NCI-H345 treated with DMSO at 0.1 percent for 48 hours (cell line): ENCODE measurements at regions not wholly inside any gene's neighbourhood (a gene's known extent, or its start where the extent isn't known, plus 50 kb on each side); places are given as distances from the start of the nearest gene placed in this dataset.

Source experiments
- DNase-seq: peaks from one replicate; lab custom pipeline; 2025; ENCODE audit not compliant: unreplicated experiment; lab: John Stamatoyannopoulos, UW

DNA sequence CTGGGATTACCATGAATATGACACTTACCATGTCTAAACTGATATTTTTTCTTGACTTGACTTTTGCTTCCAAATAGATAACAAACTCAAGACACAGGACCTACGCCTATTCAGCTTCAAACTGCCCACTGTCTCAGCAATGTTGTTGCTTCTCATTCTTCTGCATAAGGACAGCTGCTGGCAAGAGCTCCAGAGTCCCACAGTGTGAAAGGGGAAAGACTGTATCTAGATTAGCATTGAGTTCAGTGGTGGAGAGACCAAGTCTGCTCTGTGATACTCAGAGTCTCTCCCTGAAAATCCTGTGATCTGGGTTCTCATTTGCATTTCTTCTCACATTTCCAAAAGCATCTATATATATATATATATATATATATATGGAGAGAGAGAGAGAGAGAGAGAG is 247.9 kb upstream of the NT5C1B start:
- DNase-seq, result no peak

DNA sequence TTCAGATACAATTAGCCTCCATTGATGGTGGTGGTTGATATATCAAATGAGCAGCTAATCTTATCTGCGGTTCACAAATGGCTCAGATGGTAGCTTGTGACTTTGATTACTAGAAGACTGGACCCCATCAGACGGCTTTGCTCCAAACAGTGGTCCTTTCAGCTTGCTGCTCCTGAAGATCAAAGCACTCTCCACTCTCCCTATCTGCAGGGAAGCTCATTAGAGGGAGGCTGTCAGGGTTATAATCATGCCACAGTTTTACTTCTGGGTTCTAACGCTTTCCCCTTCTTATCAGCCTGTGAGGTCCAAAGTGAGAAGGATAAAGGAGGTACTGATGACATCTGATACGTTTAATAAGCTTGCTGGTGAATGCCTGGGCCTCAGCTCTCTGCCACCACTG is 247.1 kb upstream of the NT5C1B start:
- DNase-seq, result no peak

DNA sequence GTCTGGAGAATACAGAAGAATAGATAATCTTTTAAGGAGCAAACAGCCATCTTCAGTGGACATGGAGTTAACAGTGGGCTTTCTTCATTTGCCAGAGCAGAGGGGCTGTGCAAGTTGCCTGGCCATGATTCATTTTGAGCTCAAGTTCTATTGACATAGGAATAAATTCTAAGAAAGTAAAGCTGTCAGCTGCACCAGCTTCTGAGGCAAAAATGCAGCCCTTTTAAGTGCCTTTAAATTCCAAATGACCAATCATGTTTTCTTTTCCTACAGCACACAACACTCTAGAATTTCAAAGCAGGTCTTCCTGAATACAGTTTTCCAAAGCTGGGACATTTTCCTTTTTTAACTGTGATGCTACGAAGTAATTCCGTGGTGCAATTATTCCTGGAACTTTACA is 246.4 kb upstream of the NT5C1B start:
- DNase-seq, result no peak

DNA sequence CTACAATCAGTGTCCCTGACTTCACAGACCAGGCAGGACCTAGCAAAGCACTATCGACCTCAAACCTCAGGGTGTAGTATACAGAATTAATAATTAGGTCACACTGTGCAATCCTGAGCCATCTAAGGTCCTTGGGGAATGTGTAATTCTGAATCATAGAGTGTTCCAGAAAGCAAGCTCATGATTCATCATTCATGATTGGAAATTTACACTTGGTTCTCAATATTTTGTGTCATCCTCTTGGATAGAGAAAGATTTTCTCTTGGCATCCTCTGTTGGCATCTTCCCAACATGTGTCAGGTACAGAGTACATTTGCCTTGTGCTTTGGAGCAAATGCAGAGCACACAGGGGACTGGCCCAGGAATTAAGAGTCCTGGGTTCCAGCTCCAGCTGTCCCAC is 245.0 kb upstream of the NT5C1B start:
- DNase-seq, result no peak

DNA sequence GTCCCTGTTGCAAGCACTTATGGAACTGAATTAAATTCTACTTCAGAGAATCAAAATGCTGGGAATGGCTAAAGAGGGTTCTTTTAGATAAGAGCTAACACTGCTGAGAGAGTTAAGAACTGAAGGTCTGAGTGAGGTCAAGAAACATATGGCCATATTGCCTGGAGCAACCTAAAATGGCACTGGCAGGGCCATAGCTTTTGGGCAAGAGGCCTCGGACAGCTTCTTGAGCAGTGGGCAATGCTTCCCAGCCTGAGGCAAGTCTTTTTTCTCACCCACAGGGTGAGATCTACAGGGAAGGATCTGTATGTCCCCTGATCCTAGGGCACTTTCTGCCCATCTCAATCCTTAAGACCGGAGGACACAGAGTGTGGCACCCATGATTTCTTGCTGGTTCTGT is 244.6 kb upstream of the NT5C1B start:
- no peak for DNase-seq

DNA sequence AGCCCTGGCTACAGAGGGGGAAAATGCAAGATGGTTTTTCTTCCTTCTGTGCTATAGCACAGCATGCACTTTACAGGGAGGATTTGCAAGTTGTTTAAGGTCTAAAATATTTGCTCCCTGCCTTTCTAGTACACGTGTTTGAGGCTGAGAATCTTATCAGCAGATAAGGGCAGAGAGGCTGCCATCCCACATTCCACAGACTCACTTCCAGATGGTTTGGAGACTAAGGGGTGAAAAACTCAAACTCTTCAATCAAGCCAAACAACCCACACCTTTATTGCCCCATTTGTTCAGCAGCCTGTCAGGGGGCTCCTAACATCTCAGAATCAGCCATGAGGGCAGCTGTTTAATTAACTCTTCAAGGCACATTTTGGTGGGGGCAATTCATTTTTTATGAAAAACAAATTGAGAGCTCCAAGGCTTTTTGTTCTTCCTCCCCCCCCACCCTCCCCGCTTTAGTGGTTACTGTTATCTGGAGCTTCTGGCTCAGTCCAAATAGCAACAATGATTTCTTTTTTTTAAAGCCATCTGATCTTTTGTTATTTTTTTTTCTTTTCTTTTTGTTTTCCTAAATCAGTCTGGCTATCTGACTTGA is 242.6 kb upstream of the NT5C1B start:
- no peak for DNase-seq

DNA sequence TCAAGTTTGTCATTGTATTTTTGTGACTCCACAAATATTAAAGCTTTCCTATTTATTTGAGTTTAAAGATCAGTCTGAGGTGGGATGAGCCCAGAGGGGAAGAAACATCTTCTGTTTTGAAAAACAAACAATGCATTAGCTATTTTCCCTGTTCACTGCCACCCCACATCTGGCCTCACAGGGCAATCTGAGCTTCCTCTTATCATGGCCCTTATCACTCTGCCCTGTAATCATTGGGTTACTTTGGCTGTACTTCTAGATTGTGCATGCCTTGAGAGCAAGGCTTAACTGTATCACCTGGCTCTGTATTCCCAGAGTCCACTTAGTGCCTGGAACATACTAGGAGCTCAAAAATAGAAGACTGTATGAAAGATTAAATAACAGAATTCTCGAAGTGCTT is 241.6 kb upstream of the NT5C1B start:
- no peak for DNase-seq

DNA sequence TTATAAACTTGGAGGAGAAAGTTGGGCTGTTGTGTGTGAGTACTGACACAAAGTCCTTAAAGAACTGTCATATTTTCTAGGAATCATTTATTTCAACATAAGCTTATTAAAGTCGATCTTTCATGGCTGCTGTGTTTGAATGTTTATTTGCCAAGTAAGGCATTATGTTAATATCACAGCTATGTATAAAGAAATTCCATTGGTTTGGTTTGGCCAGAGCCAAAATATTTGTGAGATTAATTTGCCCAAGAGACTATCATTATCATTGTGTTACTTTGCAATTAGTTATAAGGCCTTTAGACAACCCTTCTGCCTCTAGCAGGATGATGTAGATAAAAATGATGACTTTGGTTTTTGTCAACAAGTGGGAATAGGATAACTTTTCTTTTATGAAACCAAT is 240.6 kb upstream of the NT5C1B start:
- no peak for DNase-seq

DNA sequence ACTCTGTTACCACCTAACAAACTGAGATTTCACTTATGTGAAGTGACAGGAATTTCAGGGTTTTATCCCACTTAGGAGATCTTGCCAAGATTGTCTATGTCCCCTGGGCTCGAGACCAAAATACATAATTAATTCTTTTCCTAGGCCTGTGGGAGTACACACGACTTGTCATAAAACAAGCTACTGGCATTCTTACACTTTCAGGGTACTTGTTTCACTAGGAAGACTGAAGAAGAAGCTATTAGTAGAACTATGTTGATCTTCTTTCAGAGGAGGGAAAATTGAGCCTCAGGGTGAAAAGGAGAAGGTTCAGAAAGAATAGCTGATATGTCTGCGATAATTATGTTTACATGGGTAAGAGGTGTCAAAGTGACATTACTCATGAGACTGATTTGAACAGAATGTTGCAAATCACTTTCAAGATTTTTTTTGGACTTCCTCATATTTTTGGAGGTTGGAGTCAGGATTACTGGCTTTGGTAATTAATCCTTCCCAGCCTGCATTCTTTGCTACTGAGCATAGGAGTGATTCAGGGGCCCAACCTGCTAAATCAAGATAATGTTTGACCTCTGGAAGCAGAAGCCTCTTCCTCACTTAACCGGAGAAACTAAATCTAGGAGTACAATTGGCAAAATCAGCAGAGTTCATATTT is 240.0 kb upstream of the NT5C1B start:
- DNase-seq, result no peak

DNA sequence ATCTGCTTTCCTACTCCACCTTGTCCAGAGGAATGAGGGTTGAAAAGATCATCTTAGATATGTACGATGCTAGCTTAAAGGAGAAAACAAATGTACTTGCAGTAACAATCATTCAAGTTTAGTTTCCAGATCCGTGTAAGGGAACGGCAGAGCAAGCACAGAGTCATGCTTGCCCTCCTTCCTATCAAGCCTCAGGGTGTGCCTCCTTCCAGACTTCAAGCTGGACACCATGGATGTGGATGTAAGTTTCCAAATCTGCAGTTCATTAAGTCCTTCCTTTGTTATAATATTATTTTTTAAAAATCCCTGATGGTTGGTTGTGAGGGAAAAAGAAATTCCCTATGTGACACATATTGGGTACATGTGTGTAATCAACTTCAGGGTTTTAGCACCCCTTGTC is 238.9 kb upstream of the NT5C1B start:
- no peak for DNase-seq

DNA sequence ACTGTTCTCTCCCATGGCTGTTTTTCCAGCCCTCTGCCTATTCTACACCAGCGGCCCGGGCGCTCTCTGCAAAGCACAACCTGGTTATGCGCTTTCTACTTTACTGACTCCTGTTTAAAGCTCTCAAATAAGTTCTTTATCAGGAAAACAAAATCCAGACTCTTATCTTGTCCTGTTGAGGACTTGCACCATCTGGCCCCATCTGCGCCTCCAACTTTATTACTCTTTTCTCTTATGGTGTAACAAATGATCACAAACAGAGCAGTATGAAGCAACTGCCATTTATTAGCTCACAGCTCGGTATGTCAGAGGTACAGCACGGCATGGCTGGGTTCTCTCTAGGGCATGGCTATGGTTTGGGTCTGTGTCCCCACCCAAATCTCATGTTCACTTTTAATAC is 236.5 kb upstream of the NT5C1B start:
- DNase-seq, result no peak

DNA sequence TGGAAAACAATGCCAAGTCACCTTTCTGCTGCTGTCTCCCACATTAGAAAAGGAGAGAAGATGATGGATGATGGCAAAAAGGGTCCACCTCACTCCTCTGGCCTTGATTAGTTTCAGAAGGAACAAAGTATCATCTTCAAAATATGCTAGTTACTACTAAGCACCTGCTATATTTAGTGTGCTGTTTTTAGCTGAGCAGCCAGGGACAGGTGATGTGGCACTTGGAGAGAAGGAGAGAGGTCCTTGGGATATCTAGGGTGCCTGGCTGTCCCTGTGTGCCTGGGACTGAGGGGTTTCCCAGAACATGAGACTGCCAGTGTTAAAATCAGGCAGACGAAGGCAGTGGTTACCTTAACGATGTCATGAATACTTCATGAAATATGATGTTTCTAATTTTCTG is 235.5 kb upstream of the NT5C1B start:
- DNase-seq, result no peak

DNA sequence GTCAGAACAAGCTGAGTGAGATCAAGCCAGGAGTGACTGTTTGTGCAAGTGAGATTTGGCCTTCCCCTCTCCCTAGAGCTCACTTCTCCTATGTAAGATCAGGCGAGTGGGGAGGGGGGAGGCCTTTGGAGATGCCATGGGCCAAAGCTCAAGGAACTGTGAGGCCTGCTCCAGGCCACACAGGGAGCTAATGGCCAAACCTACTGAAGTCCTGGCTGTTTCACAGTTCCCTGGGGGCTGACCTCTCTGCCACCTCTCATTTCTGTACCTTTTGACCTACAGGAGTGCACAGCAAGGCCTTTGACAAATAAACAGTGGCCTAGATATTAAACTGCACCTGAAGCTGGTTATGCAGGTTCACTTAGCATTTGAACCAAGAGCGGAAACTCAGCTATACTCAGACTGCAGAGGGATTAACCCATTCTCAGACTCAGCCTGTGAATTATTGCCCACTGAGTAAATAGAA is 235.0 kb upstream of the NT5C1B start:
- no peak for DNase-seq

DNA sequence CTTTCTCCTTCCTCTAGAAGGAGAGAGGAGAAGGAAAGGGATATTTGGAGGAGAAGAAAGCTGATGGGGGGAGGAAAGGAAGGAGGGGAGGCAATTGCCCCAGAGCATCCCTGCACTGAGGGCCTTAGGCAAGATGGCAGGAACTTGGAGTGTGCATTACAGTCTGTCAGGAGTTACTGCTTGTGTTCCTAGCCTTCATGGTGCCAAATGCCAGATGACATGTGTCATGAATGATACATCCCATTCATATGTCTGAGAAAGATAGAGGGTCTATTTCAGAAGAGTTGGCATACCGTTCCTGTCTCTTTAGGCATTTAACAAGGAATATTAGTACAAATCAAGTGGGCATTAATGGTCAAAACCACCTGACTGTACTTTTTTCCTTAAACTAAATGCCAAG is 232.1 kb upstream of the NT5C1B start:
- DNase-seq, result no peak

DNA sequence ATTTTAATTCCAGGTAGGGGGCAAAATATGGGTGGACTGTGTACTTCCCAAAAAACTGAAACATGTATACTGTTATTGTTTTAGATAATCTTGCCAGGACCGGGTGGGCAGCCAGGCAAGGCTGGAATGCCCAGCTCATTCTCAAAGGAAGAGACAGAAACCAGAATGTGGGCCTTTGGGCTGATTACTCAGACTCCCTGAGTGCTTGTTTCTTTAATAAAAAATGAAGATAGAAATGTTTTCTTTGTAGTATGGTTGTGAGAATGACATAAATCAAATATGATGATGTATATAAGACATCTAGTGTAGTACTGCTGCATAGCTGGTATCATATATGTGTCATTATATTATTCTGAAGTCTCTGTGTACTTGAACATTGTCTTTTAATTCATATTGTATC is 231.6 kb upstream of the NT5C1B start:
- no peak for DNase-seq

DNA sequence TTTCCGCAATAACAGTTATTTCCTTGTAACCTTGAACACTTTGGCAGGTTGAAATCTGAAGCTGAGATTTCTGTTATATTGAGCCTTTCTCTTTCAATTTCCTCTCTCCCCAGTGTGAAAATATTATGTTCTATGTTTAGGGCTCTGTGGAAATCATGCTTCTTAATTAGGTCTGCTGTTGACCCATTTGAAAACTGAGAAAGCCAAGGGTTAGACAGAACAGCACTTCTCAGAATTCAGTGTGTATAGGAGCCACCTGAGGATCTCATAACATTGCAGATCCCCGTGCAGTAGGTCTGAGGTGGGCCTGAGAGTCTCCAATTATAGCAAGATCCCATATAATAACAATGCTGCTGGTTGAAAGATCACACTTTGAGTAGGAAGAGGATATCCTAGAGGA is 230.2 kb upstream of the NT5C1B start:
- no peak for DNase-seq

DNA sequence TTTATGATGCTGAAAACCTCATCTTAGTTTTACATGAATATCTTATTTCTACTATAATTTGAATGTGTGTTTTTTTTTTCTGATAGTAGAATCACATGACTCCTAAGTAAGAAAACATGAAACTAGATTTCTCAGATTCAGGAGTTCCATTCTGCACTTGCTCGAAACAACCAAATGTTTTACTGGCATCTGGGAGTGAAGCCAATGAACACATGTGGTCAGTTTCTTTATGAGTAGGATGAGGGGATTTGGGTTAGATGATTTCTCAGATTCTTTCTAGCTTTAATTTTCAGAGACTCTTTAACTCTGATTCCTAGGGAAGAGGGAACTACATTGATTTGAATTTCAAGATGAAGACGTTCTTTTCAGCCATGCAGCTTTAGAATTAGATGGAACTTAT is 225.0 kb upstream of the NT5C1B start:
- no peak for DNase-seq

DNA sequence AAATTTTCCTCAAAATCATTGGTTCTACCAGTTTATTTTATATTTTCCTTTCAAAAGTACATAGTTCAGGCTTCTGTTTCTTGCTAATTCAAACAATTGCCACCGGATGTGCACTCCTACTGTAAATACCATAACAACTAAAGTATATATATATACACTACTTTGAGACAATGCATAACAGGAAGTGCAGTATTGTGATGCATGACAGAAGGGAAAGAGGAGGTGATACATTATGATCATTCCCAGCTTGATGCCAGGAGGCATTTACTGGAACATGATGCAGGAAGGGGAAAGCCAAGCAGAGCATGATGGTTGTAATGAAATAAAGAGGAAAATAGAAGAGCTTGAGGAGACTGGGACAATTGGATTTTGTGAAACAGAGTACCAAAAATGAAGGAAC is 215.2 kb upstream of the NT5C1B start:
- no peak for DNase-seq

DNA sequence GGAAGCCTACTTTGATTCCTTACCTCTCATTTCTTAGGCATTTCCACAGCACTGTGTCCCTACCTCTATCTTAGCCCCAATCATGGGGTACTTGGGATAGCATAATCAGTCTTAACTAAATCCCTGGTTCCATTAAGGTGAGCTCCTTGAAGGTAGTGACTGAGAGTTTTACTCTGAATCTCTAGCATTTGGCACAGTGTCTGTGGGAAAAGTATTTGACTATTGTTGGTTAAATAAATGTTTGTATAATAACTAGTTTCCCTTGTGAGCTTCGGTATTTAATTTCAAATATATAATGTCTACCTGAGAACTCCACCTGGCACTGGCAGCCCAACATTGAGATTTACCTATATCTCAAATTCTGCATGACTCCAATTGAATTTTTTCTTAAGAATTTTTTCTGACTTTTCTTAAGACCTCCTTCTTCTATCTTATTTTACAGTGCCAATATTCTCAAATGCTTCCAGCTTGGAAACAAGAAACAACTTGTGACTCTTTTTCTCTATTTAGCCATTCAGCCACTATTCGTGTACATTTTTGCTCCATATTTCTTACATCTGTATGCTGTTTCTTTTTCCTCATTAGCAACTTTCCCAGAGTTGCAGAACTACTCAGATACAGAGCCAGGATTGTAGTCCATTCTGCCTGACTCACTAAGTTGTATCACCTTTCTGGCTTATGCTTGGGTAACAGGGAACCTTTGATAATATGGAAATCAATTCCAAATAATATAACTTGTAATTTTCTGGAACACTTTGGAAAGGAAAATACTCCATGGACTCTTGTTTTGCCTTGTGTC is 214.0 kb upstream of the NT5C1B start:
- no peak for DNase-seq

DNA sequence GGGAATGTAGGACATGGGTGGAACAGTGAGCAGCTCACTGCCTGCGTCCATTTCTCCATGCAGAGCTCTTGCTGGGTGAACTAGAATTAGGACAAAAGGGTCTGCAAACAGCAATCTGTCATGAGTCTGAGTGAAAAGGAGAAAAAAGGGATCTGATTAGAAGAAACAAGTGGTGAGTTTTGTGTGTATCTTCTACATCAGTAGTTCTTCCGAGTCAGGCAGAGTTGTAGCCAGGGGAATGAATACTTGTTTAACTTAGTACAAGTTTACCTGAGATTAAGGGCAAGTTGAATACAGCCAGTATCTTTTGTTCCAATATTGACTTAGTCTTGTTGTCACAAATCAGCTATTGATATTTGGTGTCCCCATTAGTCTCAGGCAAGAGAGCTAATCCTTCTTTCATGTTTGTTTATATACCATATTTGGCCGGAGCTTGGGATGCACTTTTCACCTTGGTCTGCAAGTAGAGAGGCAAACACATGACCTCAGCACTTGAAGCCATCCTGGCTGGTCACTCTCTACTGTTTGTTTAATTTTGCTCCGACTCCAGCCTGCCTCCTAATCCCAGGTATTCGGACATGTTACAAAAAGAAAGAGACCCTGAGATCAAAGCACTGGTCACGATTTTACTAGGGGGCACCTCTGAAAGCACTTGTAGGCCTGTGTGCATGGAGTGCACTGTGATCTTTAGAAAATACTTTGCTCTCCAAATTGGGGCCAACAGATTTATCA is 211.0 kb upstream of the NT5C1B start:
- DNase-seq, result no peak

DNA sequence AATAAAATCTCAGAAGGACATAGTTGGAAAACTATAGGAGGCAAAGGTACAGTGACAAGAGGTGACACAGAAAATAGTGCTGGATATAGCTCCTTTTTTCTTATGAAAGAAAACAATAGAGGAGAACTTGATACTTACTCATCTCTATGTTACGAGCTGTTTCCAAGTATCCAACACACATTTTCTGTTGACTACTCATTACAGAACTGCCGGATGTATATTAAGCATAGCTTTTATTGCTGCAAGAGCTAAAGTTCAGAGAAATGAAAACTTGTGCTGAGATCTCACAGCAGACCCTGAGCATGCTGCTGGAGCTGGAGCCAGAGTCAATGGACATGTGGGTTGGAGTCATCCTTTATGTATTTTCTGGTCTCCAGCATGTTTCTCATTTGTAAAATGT is 210.0 kb upstream of the NT5C1B start:
- no peak for DNase-seq
